ENCODE measurements at regions not wholly inside any gene's neighbourhood (a gene's known extent, or its start where the extent isn't known, plus 50 kb on each side); places are given as distances from the start of the nearest gene placed in this dataset.

GRCh38 chr22:47634347-47634746, 871.9 kb downstream of the TBC1D22A start:
- WGBS, 3 donors: 49 to 58% (median 51%) methylated on average over 7 of the region's 7 CpGs
- no peaks in the 10 kb centered on the region for H3K36me3 ChIP-seq
- no peaks in the 10 kb centered on the region for H3K4me1 ChIP-seq (ENCODE audit: insufficient read depth)
- TF ChIP-seq POLR2A (IDR thresholded peaks at IDR 0.05) (no peak), CTCF (IDR thresholded peaks at IDR 0.05) (no peak), EP300 (IDR thresholded peaks at IDR 0.05) (no peak)
- peak in 1 of 5 donors; percentile 9 for DNase-seq
- no peak overlapping the region for H3K4me3 ChIP-seq
- no peak overlapping the region for H3K27ac ChIP-seq
- no peaks in the 10 kb centered on the region for H3K9me3 ChIP-seq
- H3K27me3 ChIP-seq: no peaks in the 10 kb centered on the region
- intact Hi-C loops (cut with DNase I): no loop called here

GRCh38 chr22:47633111-47633510, 870.7 kb downstream of the TBC1D22A start:
- TF ChIP-seq EP300 (IDR thresholded peaks at IDR 0.05) (no peak), POLR2A (IDR thresholded peaks at IDR 0.05) (no peak), CTCF (IDR thresholded peaks at IDR 0.05) (no peak)
- H3K36me3 ChIP-seq: no peaks in the 10 kb centered on the region
- no peaks in the 10 kb centered on the region for H3K4me1 ChIP-seq (ENCODE audit: insufficient read depth)
- WGBS, 3 donors: 94 to 96% (median 95%) methylated on average over 6 of the region's 6 CpGs
- no peaks in the 10 kb centered on the region for H3K27me3 ChIP-seq
- H3K27ac ChIP-seq: no peak overlapping the region
- DNase-seq: peak in 1 of 5 donors; percentile 6
- H3K9me3 ChIP-seq: no peaks in the 10 kb centered on the region
- intact Hi-C loops (cut with DNase I): no loop called here
- no peak overlapping the region for H3K4me3 ChIP-seq

- no peak overlapping the region for H3K27ac ChIP-seq
- no peak overlapping the region for H3K4me3 ChIP-seq
- intact Hi-C loops (cut with DNase I): no loop called here
- no peak for TF ChIP-seq EP300 (IDR thresholded peaks at IDR 0.05)
- no peak for TF ChIP-seq CTCF (IDR thresholded peaks at IDR 0.05)
- no peak for TF ChIP-seq POLR2A (IDR thresholded peaks at IDR 0.05)
- H3K27me3 ChIP-seq: no peaks in the 10 kb centered on the region
- no peaks in the 10 kb centered on the region for H3K9me3 ChIP-seq
- 70 to 76% (median 70%) methylated on average over 10 of the region's 10 CpGs for WGBS, 3 donors
- peak in 1 of 5 donors; percentile 8 for DNase-seq
- no peaks in the 10 kb centered on the region for H3K4me1 ChIP-seq (ENCODE audit: insufficient read depth)
- H3K36me3 ChIP-seq: no peaks in the 10 kb centered on the region
Observed at GRCh38 chr22:47632701-47633100, 870.3 kb downstream of the TBC1D22A start.

GRCh38 chr22:47631571-47632102, 869.2 kb downstream of the TBC1D22A start:
- H3K27ac ChIP-seq: no peak overlapping the region
- H3K4me1 ChIP-seq (ENCODE audit: insufficient read depth): no peaks in the 10 kb centered on the region
- H3K27me3 ChIP-seq: no peaks in the 10 kb centered on the region
- intact Hi-C loops (cut with DNase I): no loop called here
- peak in 1 of 5 donors; percentile 11 for DNase-seq
- H3K36me3 ChIP-seq: no peaks in the 10 kb centered on the region
- no peak overlapping the region for H3K4me3 ChIP-seq
- TF ChIP-seq POLR2A (IDR thresholded peaks at IDR 0.05): no peak
- WGBS, 3 donors: 93 to 94% (median 94%) methylated on average over 31 of the region's 31 CpGs
- no peaks in the 10 kb centered on the region for H3K9me3 ChIP-seq

- intact Hi-C loops (cut with DNase I): no loop called here
- Histone ChIP-seq H3K4me3 (no peak overlapping the region), H3K36me3 (no peaks in the 10 kb centered on the region), H3K9me3 (no peaks in the 10 kb centered on the region), H3K27ac (no peak overlapping the region), H3K4me1 (ENCODE audit: insufficient read depth) (no peaks in the 10 kb centered on the region), H3K27me3 (no peaks in the 10 kb centered on the region)
- TF ChIP-seq POLR2A (IDR thresholded peaks at IDR 0.05): no peak
- TF ChIP-seq EP300 (IDR thresholded peaks at IDR 0.05): no peak
- no peak for TF ChIP-seq CTCF (IDR thresholded peaks at IDR 0.05)
- DNase-seq: peak in 1 of 5 donors; percentile 13
- 84 to 85% (median 85%) methylated on average over 22 of the region's 22 CpGs for WGBS, 3 donors
Observed at GRCh38 chr22:47630741-47631534, 868.5 kb downstream of the TBC1D22A start.
